ENCODE measurements at regions not wholly inside any gene's neighbourhood (a gene's known extent, or its start where the extent isn't known, plus 50 kb on each side); places are given as distances from the start of the nearest gene placed in this dataset.

DNA sequence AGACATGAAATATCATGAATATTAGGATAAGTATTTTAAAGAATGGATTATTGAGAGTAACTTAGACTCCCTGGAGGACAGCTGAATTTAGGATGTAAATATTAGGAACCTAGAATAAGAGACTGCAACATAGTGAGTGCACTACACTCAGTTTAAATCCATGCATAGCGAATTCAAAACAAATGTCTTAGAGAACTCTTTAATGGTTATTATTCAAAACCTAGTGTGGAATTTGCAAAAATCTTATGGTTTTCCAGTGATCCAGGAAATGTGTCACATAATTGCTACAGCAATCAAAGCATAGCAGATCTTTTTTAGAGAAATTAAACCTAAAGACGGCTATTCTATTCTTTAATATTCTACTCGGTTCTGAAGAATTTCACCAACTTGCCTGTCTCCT, 239.0 kb downstream of the TMX3 start:
- DNase-seq (ENCODE audit: low read depth) = no peak
- H3K4me3 ChIP-seq (ENCODE audit: low read depth, low read length) = no peak overlapping the region
- TF ChIP-seq, protein P1, sequence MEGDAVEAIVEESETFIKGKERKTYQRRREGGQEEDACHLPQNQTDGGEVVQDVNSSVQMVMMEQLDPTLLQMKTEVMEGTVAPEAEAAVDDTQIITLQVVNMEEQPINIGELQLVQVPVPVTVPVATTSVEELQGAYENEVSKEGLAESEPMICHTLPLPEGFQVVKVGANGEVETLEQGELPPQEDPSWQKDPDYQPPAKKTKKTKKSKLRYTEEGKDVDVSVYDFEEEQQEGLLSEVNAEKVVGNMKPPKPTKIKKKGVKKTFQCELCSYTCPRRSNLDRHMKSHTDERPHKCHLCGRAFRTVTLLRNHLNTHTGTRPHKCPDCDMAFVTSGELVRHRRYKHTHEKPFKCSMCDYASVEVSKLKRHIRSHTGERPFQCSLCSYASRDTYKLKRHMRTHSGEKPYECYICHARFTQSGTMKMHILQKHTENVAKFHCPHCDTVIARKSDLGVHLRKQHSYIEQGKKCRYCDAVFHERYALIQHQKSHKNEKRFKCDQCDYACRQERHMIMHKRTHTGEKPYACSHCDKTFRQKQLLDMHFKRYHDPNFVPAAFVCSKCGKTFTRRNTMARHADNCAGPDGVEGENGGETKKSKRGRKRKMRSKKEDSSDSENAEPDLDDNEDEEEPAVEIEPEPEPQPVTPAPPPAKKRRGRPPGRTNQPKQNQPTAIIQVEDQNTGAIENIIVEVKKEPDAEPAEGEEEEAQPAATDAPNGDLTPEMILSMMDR (IDR thresholded peaks at IDR 0.05; ENCODE audit: control insufficient read depth, extremely low read depth, insufficient read depth) = no peak

DNA sequence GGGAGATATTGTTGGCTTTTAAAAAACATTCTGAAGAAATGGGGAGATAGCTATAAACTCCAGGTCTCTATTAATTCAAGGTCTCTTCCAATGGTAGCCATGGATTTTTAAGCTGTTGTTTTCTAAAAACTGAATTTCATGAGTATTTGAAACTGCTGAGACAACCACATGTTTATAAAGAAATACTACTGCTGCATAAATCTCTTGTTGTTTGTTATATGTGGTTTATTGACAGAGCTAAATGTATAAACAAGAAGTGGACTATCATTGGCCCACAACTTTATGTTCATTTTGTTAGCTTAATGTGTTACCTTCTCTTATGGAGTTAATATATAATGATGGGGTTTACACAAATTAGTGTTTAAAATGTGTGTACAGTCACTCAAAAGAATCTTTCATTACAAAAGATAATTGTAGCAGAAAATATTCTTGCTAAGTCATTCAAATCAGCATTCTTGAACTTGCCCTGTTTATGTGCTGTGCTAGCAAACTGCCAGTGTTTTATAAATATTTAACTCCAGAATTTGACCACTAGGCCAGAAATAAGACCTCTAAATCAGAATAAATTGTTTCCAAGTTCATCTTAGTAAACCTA, 242.1 kb downstream of the TMX3 start:
- TF ChIP-seq, protein P1 (IDR thresholded peaks at IDR 0.05; ENCODE audit: control insufficient read depth, extremely low read depth, insufficient read depth) = no peak
- no peak for DNase-seq (ENCODE audit: low read depth)
- H3K4me3 ChIP-seq (ENCODE audit: low read depth, low read length) = no peak overlapping the region

DNA sequence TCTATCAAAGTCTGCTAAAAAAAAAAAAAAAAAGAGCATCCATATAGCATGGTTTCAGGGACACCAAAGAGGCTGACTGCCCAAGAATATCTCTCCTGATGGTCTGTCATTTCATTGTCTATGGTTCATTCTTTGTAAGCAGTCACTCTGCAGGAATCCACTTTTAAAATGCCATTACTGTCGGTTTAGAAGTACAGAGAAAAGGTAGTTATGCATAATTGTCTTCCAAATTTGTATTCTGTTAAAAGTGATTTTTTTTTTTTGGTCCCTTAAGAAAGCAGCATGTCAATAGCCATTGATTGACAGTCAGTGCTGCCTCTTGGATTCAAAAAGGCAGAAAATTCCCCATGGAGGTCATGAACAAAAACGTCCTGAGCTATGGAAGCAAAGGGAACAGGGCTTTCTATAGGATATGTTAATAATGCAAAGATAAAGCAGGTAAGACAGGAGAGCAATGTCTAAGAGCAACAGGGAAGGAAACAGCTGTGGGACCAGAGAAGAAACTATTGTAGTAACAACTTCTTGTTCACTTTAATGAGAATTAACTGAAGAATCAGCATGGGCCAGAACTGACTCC, 245.8 kb downstream of the TMX3 start:
- TF ChIP-seq, protein P1 (IDR thresholded peaks at IDR 0.05; ENCODE audit: control insufficient read depth, extremely low read depth, insufficient read depth) = no peak
- no peak for DNase-seq (ENCODE audit: low read depth)
- H3K4me3 ChIP-seq (ENCODE audit: low read depth, low read length) = no peak overlapping the region

DNA sequence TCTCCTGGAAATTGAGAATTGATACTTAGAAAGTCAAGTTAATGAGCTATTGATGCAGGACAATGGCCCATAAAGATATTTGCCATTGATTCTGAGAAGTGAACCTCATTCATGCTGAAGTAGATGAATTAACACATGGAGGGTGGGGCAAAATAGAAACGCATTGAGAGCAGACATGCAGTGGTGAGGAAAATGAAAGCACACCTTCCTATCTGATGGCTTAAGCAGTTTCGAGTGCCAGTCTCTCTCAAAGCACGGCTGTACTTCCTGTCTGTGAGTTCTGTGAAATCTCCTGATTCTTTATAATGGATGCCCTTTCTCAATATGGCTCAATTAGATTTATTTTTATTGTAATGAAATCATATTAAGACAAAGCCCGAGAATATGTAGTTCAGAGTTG, 247.0 kb downstream of the TMX3 start:
- no peak overlapping the region for H3K4me3 ChIP-seq (ENCODE audit: low read depth, low read length)
- TF ChIP-seq, protein P1 (IDR thresholded peaks at IDR 0.05; ENCODE audit: control insufficient read depth, extremely low read depth, insufficient read depth) = no peak
- no peak for DNase-seq (ENCODE audit: low read depth)

DNA sequence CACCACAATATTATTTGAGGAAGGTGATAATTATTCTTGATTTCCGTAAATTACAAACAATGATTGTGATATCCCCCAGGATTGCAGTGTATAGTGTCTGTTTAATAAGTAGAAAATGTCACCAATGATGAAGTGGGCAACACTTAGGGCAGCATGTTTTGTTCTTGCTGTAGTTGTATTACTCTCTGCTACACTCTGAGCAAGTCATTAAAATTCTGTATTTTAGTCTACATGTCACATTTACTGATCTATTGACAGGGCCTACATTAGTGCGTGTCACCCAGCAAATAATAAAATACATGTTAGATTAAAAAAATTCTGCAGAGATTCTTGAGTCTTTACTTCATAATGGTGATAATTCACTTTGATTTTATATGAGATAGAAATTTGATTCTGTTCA, 247.6 kb downstream of the TMX3 start:
- TF ChIP-seq, protein P1 (IDR thresholded peaks at IDR 0.05; ENCODE audit: control insufficient read depth, extremely low read depth, insufficient read depth) = no peak
- H3K4me3 ChIP-seq (ENCODE audit: low read depth, low read length) = no peak overlapping the region
- no peak for DNase-seq (ENCODE audit: low read depth)

DNA sequence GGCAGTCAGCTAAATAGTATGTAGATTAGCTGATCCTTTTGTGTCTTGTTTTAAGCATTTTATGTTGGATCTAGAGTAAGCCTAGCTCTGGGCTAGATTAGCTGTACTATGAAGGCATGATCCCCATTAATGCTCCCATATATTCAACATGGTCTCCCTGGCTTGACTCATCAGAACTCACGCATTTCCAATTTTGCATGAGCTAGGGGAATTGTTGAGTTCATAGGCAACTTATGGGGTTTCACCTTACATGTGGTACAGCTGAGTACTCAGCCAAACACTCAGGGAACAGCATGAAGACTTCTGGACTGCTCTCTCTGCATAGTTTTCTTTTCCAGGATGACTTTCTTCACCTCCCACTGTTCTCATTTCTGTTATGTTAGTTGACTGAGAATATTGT, 248.2 kb downstream of the TMX3 start:
- TF ChIP-seq, protein P1 (IDR thresholded peaks at IDR 0.05; ENCODE audit: control insufficient read depth, extremely low read depth, insufficient read depth) = no peak
- no peak overlapping the region for H3K4me3 ChIP-seq (ENCODE audit: low read depth, low read length)
- DNase-seq (ENCODE audit: low read depth) = no peak

DNA sequence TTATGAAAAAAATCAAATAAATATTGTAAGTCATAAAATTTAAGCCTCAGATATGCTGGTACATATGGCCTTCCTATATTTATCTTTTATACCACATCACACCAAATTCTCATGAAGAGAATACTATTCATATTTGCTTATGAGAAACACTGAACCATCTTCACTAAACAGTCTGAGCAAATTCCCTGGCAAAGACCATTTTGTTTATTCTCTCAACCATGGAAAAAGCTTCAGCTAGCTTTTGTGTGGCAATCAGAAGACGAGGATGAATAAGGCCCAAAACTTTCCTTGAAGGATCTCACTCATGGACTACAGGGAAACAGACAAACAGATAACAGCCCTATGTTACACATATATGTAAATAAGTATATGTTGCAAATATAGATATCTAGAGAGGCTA, 252.1 kb downstream of the TMX3 start:
- TF ChIP-seq, protein P1 (IDR thresholded peaks at IDR 0.05; ENCODE audit: control insufficient read depth, extremely low read depth, insufficient read depth) = no peak
- no peak for DNase-seq (ENCODE audit: low read depth)
- no peak overlapping the region for H3K4me3 ChIP-seq (ENCODE audit: low read depth, low read length)
